ENCODE measurements at regions not wholly inside any gene's neighbourhood (a gene's known extent, or its start where the extent isn't known, plus 50 kb on each side); places are given as distances from the start of the nearest gene placed in this dataset.

DNA sequence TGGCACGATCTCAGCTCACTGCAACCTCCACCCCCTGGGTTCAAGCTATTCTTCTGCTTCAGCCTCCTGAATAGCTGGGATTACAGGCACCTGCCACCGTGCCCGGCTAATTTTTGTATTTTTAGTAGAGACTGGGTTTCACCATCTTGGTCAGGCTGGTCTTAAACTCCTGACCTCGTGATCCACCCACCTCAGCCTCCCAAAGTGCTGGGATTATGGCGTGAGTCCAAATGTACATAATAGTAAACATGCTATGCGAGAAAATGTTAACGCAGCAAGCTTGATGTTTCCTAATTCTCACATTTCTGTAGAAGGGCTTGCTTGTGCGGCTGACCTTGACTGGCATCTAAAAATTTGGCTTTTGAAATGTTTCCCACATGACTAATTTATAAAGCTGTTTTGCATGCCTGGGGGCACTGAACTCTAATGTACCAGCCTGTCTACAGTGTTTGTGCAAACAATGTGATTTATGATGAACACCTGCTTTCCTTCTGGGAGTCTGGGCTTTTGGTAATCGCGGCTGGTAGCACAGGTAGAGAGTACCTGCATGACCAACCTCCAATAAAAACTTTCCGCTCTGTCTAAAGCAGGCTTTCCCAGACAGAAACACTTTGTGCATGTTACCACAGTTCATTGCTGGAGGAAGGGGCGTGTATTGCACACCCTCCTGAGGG is 216.8 kb downstream of the IL15 start:
- Mint-ChIP-seq H3K4me1 (no peaks in the 10 kb centered on the region; the same call in 1 of the 2 replicates), H3K4me3 (no peak overlapping the region), H3K27ac (no peak overlapping the region), H3K27me3 (ENCODE audit: low read depth) (no peaks in the 10 kb centered on the region), H3K9me3 (peaks cover 31% of the 10 kb centered on the region), H3K36me3 (peaks cover 28% of the 10 kb centered on the region)
- no peak for TF ChIP-seq MXD4 (CRISPR knock-in tag; IDR thresholded peaks at IDR 0.05; ENCODE audit: borderline replicate concordance)
- no peak for TF ChIP-seq FOXJ3 (CRISPR knock-in tag; IDR thresholded peaks at IDR 0.05; ENCODE audit: borderline replicate concordance)
- no peak for TF ChIP-seq JAZF1 (CRISPR knock-in tag; IDR thresholded peaks at IDR 0.05)
- TF ChIP-seq ATF1 (CRISPR knock-in tag; IDR thresholded peaks at IDR 0.05), result no peak
- no peak for TF ChIP-seq MYBL2 (CRISPR knock-in tag; IDR thresholded peaks at IDR 0.05)
- no peak for TF ChIP-seq GABPB1 (CRISPR knock-in tag; IDR thresholded peaks at IDR 0.05)
- no peak for ATAC-seq
- no peak for DNase-seq (ENCODE audit: low spot score)
- ChIA-PET POLR2A (no interaction called here), CTCF (no interaction called here)

DNA sequence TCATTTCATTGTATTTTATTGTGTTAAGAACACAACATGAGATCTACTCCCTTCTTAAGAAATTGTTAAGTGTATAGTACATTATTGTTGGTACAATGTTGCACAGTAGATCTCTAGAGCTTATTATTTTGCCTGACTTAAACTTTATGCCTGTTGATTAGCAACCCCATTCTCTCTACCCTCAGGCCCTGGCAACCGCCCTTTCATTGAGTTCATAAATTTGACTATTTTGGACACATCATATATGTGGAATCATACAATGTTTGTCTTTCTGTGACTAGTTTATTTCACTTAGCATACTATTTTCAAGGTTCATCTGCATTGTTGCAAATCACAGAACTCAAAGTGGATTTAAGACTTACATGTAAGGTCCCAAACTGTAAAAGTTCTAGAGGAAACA is 222.1 kb downstream of the IL15 start:
- CTCF ChIA-PET, result no interaction called here
- ATAC-seq (no peak), DNase-seq (ENCODE audit: low spot score) (no peak)
- no peak for TF ChIP-seq FOXK1 (CRISPR knock-in tag; IDR thresholded peaks at IDR 0.05)
- TF ChIP-seq, protein P1, sequence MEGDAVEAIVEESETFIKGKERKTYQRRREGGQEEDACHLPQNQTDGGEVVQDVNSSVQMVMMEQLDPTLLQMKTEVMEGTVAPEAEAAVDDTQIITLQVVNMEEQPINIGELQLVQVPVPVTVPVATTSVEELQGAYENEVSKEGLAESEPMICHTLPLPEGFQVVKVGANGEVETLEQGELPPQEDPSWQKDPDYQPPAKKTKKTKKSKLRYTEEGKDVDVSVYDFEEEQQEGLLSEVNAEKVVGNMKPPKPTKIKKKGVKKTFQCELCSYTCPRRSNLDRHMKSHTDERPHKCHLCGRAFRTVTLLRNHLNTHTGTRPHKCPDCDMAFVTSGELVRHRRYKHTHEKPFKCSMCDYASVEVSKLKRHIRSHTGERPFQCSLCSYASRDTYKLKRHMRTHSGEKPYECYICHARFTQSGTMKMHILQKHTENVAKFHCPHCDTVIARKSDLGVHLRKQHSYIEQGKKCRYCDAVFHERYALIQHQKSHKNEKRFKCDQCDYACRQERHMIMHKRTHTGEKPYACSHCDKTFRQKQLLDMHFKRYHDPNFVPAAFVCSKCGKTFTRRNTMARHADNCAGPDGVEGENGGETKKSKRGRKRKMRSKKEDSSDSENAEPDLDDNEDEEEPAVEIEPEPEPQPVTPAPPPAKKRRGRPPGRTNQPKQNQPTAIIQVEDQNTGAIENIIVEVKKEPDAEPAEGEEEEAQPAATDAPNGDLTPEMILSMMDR (IDR thresholded peaks at IDR 0.05), result no peak
- TF ChIP-seq, protein P2, sequence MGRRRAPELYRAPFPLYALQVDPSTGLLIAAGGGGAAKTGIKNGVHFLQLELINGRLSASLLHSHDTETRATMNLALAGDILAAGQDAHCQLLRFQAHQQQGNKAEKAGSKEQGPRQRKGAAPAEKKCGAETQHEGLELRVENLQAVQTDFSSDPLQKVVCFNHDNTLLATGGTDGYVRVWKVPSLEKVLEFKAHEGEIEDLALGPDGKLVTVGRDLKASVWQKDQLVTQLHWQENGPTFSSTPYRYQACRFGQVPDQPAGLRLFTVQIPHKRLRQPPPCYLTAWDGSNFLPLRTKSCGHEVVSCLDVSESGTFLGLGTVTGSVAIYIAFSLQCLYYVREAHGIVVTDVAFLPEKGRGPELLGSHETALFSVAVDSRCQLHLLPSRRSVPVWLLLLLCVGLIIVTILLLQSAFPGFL (CRISPR knock-in tag; IDR thresholded peaks at IDR 0.05; ENCODE audit: borderline replicate concordance), result no peak
- TF ChIP-seq OVOL2 (CRISPR knock-in tag; IDR thresholded peaks at IDR 0.05; ENCODE audit: borderline replicate concordance), result no peak
- no peak for TF ChIP-seq NR3C1 (CRISPR knock-in tag; conservative IDR thresholded peaks at IDR 0.05; ENCODE audit: low read depth)
- no peak for TF ChIP-seq CBFB (CRISPR knock-in tag; IDR thresholded peaks at IDR 0.05; ENCODE audit: low read depth)
- TF ChIP-seq, protein P3, sequence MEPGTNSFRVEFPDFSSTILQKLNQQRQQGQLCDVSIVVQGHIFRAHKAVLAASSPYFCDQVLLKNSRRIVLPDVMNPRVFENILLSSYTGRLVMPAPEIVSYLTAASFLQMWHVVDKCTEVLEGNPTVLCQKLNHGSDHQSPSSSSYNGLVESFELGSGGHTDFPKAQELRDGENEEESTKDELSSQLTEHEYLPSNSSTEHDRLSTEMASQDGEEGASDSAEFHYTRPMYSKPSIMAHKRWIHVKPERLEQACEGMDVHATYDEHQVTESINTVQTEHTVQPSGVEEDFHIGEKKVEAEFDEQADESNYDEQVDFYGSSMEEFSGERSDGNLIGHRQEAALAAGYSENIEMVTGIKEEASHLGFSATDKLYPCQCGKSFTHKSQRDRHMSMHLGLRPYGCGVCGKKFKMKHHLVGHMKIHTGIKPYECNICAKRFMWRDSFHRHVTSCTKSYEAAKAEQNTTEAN (CRISPR knock-in tag; IDR thresholded peaks at IDR 0.05), result no peak
- TF ChIP-seq GTF2I (CRISPR knock-in tag; conservative IDR thresholded peaks at IDR 0.05), result no peak
- TF ChIP-seq, protein P4, sequence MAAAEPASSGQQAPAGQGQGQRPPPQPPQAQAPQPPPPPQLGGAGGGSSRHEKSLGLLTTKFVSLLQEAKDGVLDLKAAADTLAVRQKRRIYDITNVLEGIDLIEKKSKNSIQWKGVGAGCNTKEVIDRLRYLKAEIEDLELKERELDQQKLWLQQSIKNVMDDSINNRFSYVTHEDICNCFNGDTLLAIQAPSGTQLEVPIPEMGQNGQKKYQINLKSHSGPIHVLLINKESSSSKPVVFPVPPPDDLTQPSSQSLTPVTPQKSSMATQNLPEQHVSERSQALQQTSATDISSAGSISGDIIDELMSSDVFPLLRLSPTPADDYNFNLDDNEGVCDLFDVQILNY (CRISPR knock-in tag; IDR thresholded peaks at IDR 0.05), result no peak
- TF ChIP-seq, protein P5, sequence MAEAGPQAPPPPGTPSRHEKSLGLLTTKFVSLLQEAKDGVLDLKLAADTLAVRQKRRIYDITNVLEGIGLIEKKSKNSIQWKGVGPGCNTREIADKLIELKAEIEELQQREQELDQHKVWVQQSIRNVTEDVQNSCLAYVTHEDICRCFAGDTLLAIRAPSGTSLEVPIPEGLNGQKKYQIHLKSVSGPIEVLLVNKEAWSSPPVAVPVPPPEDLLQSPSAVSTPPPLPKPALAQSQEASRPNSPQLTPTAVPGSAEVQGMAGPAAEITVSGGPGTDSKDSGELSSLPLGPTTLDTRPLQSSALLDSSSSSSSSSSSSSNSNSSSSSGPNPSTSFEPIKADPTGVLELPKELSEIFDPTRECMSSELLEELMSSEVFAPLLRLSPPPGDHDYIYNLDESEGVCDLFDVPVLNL (CRISPR knock-in tag; IDR thresholded peaks at IDR 0.05; ENCODE audit: borderline replicate concordance, low read depth), result no peak
- POLR2A ChIA-PET, result no interaction called here
- H3K27ac Mint-ChIP-seq, result no peak overlapping the region
- peaks cover 28% of the 10 kb centered on the region for H3K36me3 Mint-ChIP-seq
- H3K4me3 Mint-ChIP-seq, result no peak overlapping the region
- H3K27me3 Mint-ChIP-seq (ENCODE audit: low read depth), result no peaks in the 10 kb centered on the region
- H3K9me3 Mint-ChIP-seq, result peaks cover 30% of the 10 kb centered on the region
- H3K4me1 Mint-ChIP-seq, result no peaks in the 10 kb centered on the region; the same call in 1 of the 2 replicates

DNA sequence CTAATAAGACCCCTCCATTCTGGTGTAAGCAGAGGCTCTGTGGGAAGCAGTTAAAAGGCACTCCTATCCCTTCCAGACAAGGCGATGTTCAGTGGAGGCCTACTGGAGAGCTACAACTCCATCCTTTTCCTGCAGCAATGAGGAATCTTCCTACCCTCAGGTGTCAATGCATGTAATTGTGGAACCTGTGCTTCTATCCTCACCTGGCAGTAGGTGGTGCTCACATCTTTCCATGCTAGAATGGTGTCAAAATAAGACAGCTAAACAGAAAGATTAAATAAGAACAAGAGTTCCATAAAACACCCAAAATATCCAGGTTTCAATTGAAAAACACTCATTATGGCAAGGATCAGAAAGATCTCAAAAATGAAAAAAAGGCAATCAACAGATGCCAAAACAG is 224.6 kb downstream of the IL15 start:
- ATAC-seq, result peak; percentile 79
- TF ChIP-seq, protein P6, sequence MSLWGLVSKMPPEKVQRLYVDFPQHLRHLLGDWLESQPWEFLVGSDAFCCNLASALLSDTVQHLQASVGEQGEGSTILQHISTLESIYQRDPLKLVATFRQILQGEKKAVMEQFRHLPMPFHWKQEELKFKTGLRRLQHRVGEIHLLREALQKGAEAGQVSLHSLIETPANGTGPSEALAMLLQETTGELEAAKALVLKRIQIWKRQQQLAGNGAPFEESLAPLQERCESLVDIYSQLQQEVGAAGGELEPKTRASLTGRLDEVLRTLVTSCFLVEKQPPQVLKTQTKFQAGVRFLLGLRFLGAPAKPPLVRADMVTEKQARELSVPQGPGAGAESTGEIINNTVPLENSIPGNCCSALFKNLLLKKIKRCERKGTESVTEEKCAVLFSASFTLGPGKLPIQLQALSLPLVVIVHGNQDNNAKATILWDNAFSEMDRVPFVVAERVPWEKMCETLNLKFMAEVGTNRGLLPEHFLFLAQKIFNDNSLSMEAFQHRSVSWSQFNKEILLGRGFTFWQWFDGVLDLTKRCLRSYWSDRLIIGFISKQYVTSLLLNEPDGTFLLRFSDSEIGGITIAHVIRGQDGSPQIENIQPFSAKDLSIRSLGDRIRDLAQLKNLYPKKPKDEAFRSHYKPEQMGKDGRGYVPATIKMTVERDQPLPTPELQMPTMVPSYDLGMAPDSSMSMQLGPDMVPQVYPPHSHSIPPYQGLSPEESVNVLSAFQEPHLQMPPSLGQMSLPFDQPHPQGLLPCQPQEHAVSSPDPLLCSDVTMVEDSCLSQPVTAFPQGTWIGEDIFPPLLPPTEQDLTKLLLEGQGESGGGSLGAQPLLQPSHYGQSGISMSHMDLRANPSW (CRISPR knock-in tag; conservative IDR thresholded peaks at IDR 0.05; ENCODE audit: low read depth), result no peak
- TF ChIP-seq ZNF138 (CRISPR knock-in tag; conservative IDR thresholded peaks at IDR 0.05) (no peak), ZNF423 (CRISPR knock-in tag; IDR thresholded peaks at IDR 0.05) (no peak), GABPB1 (CRISPR knock-in tag; IDR thresholded peaks at IDR 0.05) (no peak), IRF2 (CRISPR knock-in tag; IDR thresholded peaks at IDR 0.05; ENCODE audit: borderline replicate concordance, low read depth) (no peak), TEAD1 (CRISPR knock-in tag; IDR thresholded peaks at IDR 0.05) (no peak), SMAD4 (CRISPR knock-in tag; IDR thresholded peaks at IDR 0.05) (no peak), JUN (CRISPR knock-in tag; IDR thresholded peaks at IDR 0.05) (no peak), ZNF396 (CRISPR knock-in tag; IDR thresholded peaks at IDR 0.05; ENCODE audit: borderline replicate concordance) (no peak), NFE2L1 (CRISPR knock-in tag; IDR thresholded peaks at IDR 0.05) (no peak)

More for the DNA sequence above, 224.6 kb downstream of the IL15 start:
- Mint-ChIP-seq H3K4me3 (no peak overlapping the region), H3K9me3 (peaks cover 12% of the 10 kb centered on the region), H3K36me3 (peaks cover 11% of the 10 kb centered on the region), H3K27ac (no peak overlapping the region), H3K4me1 (no peaks in the 10 kb centered on the region; the same call in 1 of the 2 replicates), H3K27me3 (ENCODE audit: low read depth) (no peaks in the 10 kb centered on the region; the same call in 1 of the 2 replicates)
- ChIA-PET POLR2A (no interaction called here), CTCF (interaction anchor here (1.1 to 1.5 kb wide), 3 partner anchors 8 to 408 kb away, joined by 3 to 5 read pairs (median 4); no protein-coding TSS in a partner anchor)
- no peak for DNase-seq (ENCODE audit: low spot score)
